SK-N-SH (cell line): ENCODE measurements at regions not wholly inside any gene's neighbourhood (a gene's known extent, or its start where the extent isn't known, plus 50 kb on each side); places are given as distances from the start of the nearest gene placed in this dataset.

Source experiments
- CTCF ChIA-PET: fragments of 300-600, 350-600 bp; formaldehyde crosslinking; extraction: SDS; loops from one replicate; lab custom pipeline; 2021; lab: Yijun Ruan, JAX
- POLR2A ChIA-PET: fragments of 350-600 bp; sonication (Branson Sonifier 250); formaldehyde crosslinking; extraction: SDS; loops from one replicate; lab custom pipeline; 2020; ENCODE audit warnings: antibody characterized with exemption, inconsistent platforms; lab: Yijun Ruan, JAX
- DNase-seq: peaks from one replicate; pipeline ENCODE4 v3.0.0; 2012
- H2AFZ ChIP-seq: fragments of 200-600 bp; sonication (generic); 2 replicates; pipeline ENCODE4 v1.8.1; 2016; ENCODE audit warnings: antibody characterized with exemption, mild to moderate bottlenecking, low read depth
- H3F3A ChIP-seq: fragments of 200-600 bp; sonication (generic); replicated peaks from 2 replicates; pipeline ENCODE3; 2016; ENCODE audit warnings: antibody characterized with exemption, mild to moderate bottlenecking; ENCODE audit not compliant: insufficient read depth
- H3K27ac ChIP-seq, 2 experiments: fragments of 200-500 bp in 1 of 2; fragments of 200-600 bp in 1 of 2; sonication (Bioruptor generic) in 1 of 2; sonication (generic), shearing (Covaris generic) in 1 of 2; 2 replicates each; pipeline versions ENCODE4 v1.5.1 to v1.6.1; 2014 to 2016; ENCODE audit warnings: low read depth in 2 of 2, inconsistent platforms in 1 of 2, low read length in 1 of 2, mild to moderate bottlenecking in 1 of 2, mixed read lengths in 1 of 2
- H3K27me3 ChIP-seq: fragments of 200-600 bp; sonication (generic), shearing (Covaris generic); 2 replicates; pipeline ENCODE4 v1.6.1; 2016; ENCODE audit warnings: mixed run types; ENCODE audit not compliant: insufficient read depth
- H3K36me3 ChIP-seq, 2 experiments: fragments of 200-500 bp in 1 of 2; fragments of 200-600 bp in 1 of 2; sonication (Bioruptor generic) in 1 of 2; sonication (generic) in 1 of 2; replicated peaks in 1 of 2; 2 replicates each; pipeline versions ENCODE3 to v1.5.1; 2014 to 2016; ENCODE audit warnings: low read length in 1 of 2, mild to moderate bottlenecking in 1 of 2; ENCODE audit not compliant: insufficient read depth in 2 of 2, control insufficient read depth in 1 of 2
- H3K4me1 ChIP-seq, 2 experiments: fragments of 200-500 bp in 1 of 2; fragments of 200-600 bp in 1 of 2; sonication (Bioruptor generic) in 1 of 2; sonication (generic), shearing (Covaris generic) in 1 of 2; 2 replicates each; pipeline versions ENCODE4 v1.5.1 to v1.6.1; 2014 to 2016; ENCODE audit warnings: low read depth in 1 of 2, low read length in 1 of 2, mixed run types in 1 of 2; ENCODE audit not compliant: insufficient read depth in 2 of 2, control insufficient read depth in 1 of 2
- H3K4me2 ChIP-seq: fragments of 200-600 bp; sonication (generic), shearing (Covaris generic); 2 replicates; pipeline ENCODE4 v1.6.1; 2017; ENCODE audit warnings: mixed run types
- H3K4me3 ChIP-seq, 2 experiments: fragments of 200-500 bp in 1 of 2; fragments of 200-600 bp in 1 of 2; sonication (Bioruptor generic) in 1 of 2; sonication (generic), shearing (Covaris generic) in 1 of 2; 2 replicates each; pipeline versions ENCODE4 v1.5.1 to v1.8.1; 2014 to 2016; ENCODE audit warnings: low read depth in 2 of 2, inconsistent platforms in 1 of 2, low read length in 1 of 2, mild to moderate bottlenecking in 1 of 2, mixed read lengths in 1 of 2, moderate library complexity in 1 of 2
- H3K79me2 ChIP-seq: fragments of 200-600 bp; sonication (generic); 2 replicates; pipeline ENCODE4 v1.8.1; 2017; ENCODE audit warnings: mild to moderate bottlenecking; ENCODE audit not compliant: insufficient read depth
- H3K9ac ChIP-seq: fragments of 200-600 bp; sonication (generic); 2 replicates; pipeline ENCODE4 v1.6.1; 2017; ENCODE audit warnings: mixed run types
- H3K9me2 ChIP-seq: fragments of 200-600 bp; sonication (generic); 2 replicates; pipeline ENCODE4 v1.6.1; 2017; ENCODE audit warnings: mixed run types
- H3K9me3 ChIP-seq: fragments of 200-600 bp; sonication (generic); 2 replicates; pipeline ENCODE4 v1.6.1; 2017; ENCODE audit warnings: mixed run types, mild to moderate bottlenecking, moderate library complexity
- H4K20me1 ChIP-seq: fragments of 200-600 bp; sonication (generic); 2 replicates; pipeline ENCODE4 v1.6.1; 2017; ENCODE audit warnings: mild to moderate bottlenecking, mixed run types; ENCODE audit not compliant: insufficient read depth
- CHD2 ChIP-seq: fragments of 150-350 bp; IDR thresholded peaks from 2 replicates; pipeline ENCODE4 v1.6.1; 2018; ENCODE audit warnings: low read length; ENCODE audit not compliant: partially characterized antibody
- EP300 ChIP-seq, 2 experiments: IDR thresholded peaks; 2 replicates each; pipeline versions ENCODE4 v1.4.0 to v1.6.1; 2012; ENCODE audit warnings: borderline replicate concordance in 1 of 2, low read depth in 1 of 2, low read length in 1 of 2
- FOXJ3 ChIP-seq: sonication (generic); formaldehyde crosslinking; IDR thresholded peaks from 2 replicates; pipeline ENCODE4 v1.5.1; 2020; ENCODE audit warnings: mild to moderate bottlenecking, missing genetic modification reagents
- FOXM1 ChIP-seq: IDR thresholded peaks from 2 replicates; pipeline ENCODE4 v1.4.0; 2012; ENCODE audit warnings: low read depth, mild to moderate bottlenecking
- GATA2 ChIP-seq: sonication (generic); formaldehyde crosslinking; IDR thresholded peaks from 2 replicates; pipeline ENCODE4 v1.5.0; 2020; ENCODE audit warnings: mild to moderate bottlenecking, missing genetic modification reagents
- MXI1 ChIP-seq: IDR thresholded peaks from 2 replicates; pipeline ENCODE4 v1.6.1; 2012; ENCODE audit warnings: mild to moderate bottlenecking, low read depth, low read length, improper control_type of control experiment
- RCOR1 ChIP-seq: fragments of 150-350 bp; IDR thresholded peaks from 2 replicates; pipeline ENCODE4 v1.6.1; 2017; ENCODE audit warnings: antibody characterized with exemption, low read length
- RFX5 ChIP-seq: IDR thresholded peaks from 2 replicates; pipeline ENCODE4 v1.6.1; 2012; ENCODE audit warnings: mild to moderate bottlenecking, improper control_type of control experiment, low read length
- TCF12 ChIP-seq: IDR thresholded peaks from 2 replicates; pipeline ENCODE4 v1.4.0; 2012
- TEAD4 ChIP-seq: IDR thresholded peaks from 2 replicates; pipeline ENCODE4 v1.4.0; 2012; ENCODE audit warnings: mild to moderate bottlenecking, borderline replicate concordance; ENCODE audit not compliant: insufficient read depth
- WGBS: methylation state at CpG from one replicate; pipeline ENCODE4 v1.1.6; 2017; ENCODE audit warnings: low lambda C conversion rate; 5-methylcytosine and 5-hydroxymethylcytosine counted together
- TF ChIP-seq, protein P1 (sequence below): fragments of 200-600 bp; sonication (generic); IDR thresholded peaks from 2 replicates; pipeline ENCODE4 v1.6.1; 2017; ENCODE audit warnings: antibody characterized with exemption, mild to moderate bottlenecking, moderate library complexity
- TF ChIP-seq, protein P2 (sequence below): IDR thresholded peaks from 2 replicates; pipeline ENCODE4 v1.6.1; 2012; ENCODE audit warnings: mild to moderate bottlenecking, low read depth, low read length, moderate library complexity

DNA sequence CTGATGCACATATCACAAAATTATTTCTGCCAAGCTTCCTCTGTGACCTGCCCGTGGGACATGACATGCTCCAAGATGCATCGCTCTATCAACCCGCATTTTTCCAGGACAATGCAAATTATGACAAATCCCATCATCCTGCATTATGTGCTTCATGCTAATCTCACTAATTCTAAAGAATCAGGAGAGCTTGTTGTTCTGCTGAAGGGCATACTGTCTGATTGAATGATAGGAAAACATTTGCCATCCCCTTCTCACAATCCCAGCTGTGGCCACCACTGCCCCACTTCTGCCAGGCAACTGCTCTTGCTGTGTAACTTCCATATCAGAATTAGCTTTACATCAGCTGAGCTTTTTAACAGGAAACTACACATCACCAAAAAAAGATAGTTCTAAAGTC is 203.5 kb upstream of the NANOGP8 start:
- H3K9me3 ChIP-seq = no peaks in the 10 kb centered on the region
- H3K4me3 ChIP-seq = no peak overlapping the region
- peaks cover 13 to 33% of the 10 kb centered on the region in 2 experiments; a peak in 3 of 4 replicates for H3K4me1 ChIP-seq
- WGBS = 49% methylated on average over 3 of the region's 3 CpGs
- peak; percentile 62 for DNase-seq
- H3K9ac ChIP-seq = no peak overlapping the region
- no peak overlapping the region for H3K4me2 ChIP-seq
- H4K20me1 ChIP-seq = no peaks in the 10 kb centered on the region
- CTCF ChIA-PET = interaction anchor here (0.6 to 4.6 kb wide), 41 partner anchors 11 to 1845 kb away, joined by 3 to 128 read pairs (median 4); no protein-coding TSS in a partner anchor
- POLR2A ChIA-PET = interaction anchor here (0.6 to 1.6 kb wide), 7 partner anchors 23 to 1836 kb away, joined by 3 to 4 read pairs (median 3); partner anchors contain the start of gene DPH6
- H3K9me2 ChIP-seq = no peaks in the 10 kb centered on the region
- no peaks in the 10 kb centered on the region for H3K36me3 ChIP-seq
- no peaks in the 10 kb centered on the region for H3K79me2 ChIP-seq
- no peak overlapping the region for H2AFZ ChIP-seq
- H3K27me3 ChIP-seq = no peaks in the 10 kb centered on the region
- H3K27ac ChIP-seq = peak overlapping the region in 1 of 2 experiments; percentile 90; a peak in 2 of 4 replicates
- peaks cover 10% of the 10 kb centered on the region for H3F3A ChIP-seq
- TF ChIP-seq, protein P1, sequence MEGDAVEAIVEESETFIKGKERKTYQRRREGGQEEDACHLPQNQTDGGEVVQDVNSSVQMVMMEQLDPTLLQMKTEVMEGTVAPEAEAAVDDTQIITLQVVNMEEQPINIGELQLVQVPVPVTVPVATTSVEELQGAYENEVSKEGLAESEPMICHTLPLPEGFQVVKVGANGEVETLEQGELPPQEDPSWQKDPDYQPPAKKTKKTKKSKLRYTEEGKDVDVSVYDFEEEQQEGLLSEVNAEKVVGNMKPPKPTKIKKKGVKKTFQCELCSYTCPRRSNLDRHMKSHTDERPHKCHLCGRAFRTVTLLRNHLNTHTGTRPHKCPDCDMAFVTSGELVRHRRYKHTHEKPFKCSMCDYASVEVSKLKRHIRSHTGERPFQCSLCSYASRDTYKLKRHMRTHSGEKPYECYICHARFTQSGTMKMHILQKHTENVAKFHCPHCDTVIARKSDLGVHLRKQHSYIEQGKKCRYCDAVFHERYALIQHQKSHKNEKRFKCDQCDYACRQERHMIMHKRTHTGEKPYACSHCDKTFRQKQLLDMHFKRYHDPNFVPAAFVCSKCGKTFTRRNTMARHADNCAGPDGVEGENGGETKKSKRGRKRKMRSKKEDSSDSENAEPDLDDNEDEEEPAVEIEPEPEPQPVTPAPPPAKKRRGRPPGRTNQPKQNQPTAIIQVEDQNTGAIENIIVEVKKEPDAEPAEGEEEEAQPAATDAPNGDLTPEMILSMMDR = no peak
- TF ChIP-seq MXI1 = 0 out of 2 replicates have a peak, but pooled peaks have one; percentile 19
- TF ChIP-seq RCOR1 = peak; percentile 90
- TF ChIP-seq FOXJ3 (CRISPR knock-in tag) = peak; percentile 81; the same call in 1 of the 2 replicates
- peak; percentile 82; the same call in 1 of the 2 replicates for TF ChIP-seq RFX5
- TF ChIP-seq CHD2 = peak; percentile 67
- TF ChIP-seq FOXM1 = no peak
- TF ChIP-seq GATA2 (CRISPR knock-in tag) = peak; percentile 98
- peak; percentile 5 to 92; a peak in 2 of 4 replicates for TF ChIP-seq EP300 (IDR thresholded peaks at IDR 0.05; ENCODE audit: borderline replicate concordance in 1 of 2, low read depth in 1 of 2, low read length in 1 of 2)
- TF ChIP-seq TCF12 = peak; percentile 22; the same call in 1 of the 2 replicates
- TF ChIP-seq TEAD4 = 0 out of 2 replicates have a peak, but pooled peaks have one; percentile 11
- TF ChIP-seq, protein P2, sequence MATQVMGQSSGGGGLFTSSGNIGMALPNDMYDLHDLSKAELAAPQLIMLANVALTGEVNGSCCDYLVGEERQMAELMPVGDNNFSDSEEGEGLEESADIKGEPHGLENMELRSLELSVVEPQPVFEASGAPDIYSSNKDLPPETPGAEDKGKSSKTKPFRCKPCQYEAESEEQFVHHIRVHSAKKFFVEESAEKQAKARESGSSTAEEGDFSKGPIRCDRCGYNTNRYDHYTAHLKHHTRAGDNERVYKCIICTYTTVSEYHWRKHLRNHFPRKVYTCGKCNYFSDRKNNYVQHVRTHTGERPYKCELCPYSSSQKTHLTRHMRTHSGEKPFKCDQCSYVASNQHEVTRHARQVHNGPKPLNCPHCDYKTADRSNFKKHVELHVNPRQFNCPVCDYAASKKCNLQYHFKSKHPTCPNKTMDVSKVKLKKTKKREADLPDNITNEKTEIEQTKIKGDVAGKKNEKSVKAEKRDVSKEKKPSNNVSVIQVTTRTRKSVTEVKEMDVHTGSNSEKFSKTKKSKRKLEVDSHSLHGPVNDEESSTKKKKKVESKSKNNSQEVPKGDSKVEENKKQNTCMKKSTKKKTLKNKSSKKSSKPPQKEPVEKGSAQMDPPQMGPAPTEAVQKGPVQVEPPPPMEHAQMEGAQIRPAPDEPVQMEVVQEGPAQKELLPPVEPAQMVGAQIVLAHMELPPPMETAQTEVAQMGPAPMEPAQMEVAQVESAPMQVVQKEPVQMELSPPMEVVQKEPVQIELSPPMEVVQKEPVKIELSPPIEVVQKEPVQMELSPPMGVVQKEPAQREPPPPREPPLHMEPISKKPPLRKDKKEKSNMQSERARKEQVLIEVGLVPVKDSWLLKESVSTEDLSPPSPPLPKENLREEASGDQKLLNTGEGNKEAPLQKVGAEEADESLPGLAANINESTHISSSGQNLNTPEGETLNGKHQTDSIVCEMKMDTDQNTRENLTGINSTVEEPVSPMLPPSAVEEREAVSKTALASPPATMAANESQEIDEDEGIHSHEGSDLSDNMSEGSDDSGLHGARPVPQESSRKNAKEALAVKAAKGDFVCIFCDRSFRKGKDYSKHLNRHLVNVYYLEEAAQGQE = no peak
